H9 (cell line): ENCODE measurements at regions not wholly inside any gene's neighbourhood (a gene's known extent, or its start where the extent isn't known, plus 50 kb on each side); places are given as distances from the start of the nearest gene placed in this dataset.

Experiments used
- DNase-seq: peaks from one replicate; pipeline ENCODE4 v3.0.0-alpha.2; 2017
- H2AFZ ChIP-seq: one replicate; pipeline ENCODE4 v1.6.1; 2013; ENCODE audit warnings: mild to moderate bottlenecking, low read length, control low read depth, moderate library complexity
- H2AK5ac ChIP-seq: 2 replicates; pipeline ENCODE4 v1.6.1; 2013; ENCODE audit warnings: low read length, control low read depth, mixed read lengths; ENCODE audit not compliant: insufficient read length
- H2BK120ac ChIP-seq: one replicate; pipeline ENCODE4 v1.6.1; 2013; ENCODE audit warnings: low read depth, mild to moderate bottlenecking, low read length, control low read depth, inconsistent platforms; ENCODE audit not compliant: poor library complexity, severe bottlenecking
- H2BK12ac ChIP-seq: 2 replicates; pipeline ENCODE4 v1.6.1; 2013; ENCODE audit warnings: low read length, control low read depth, mixed read lengths, low read depth; ENCODE audit not compliant: insufficient read length
- H2BK15ac ChIP-seq: 2 replicates; pipeline ENCODE4 v1.6.1; 2013; ENCODE audit warnings: low read depth, low read length, control low read depth
- H2BK20ac ChIP-seq: one replicate; pipeline ENCODE4 v1.6.1; 2013; ENCODE audit warnings: low read depth, mild to moderate bottlenecking, low read length, control low read depth, inconsistent platforms; ENCODE audit not compliant: poor library complexity, severe bottlenecking
- H2BK5ac ChIP-seq: 2 replicates; pipeline ENCODE4 v1.6.1; 2013; ENCODE audit warnings: low read length, control low read depth, mixed read lengths; ENCODE audit not compliant: insufficient read length
- H3K14ac ChIP-seq: 2 replicates; pipeline ENCODE4 v1.6.1; 2013; ENCODE audit warnings: low read length, control low read depth; ENCODE audit not compliant: insufficient read depth
- H3K18ac ChIP-seq: 2 replicates; pipeline ENCODE4 v1.6.1; 2013; ENCODE audit warnings: low read depth, mild to moderate bottlenecking, mixed read lengths, low read length, control low read depth; ENCODE audit not compliant: insufficient read length
- H3K23ac ChIP-seq: 2 replicates; pipeline ENCODE4 v1.6.1; 2013; ENCODE audit warnings: low read length, control low read depth, mixed read lengths, low read depth; ENCODE audit not compliant: insufficient read length
- H3K23me2 ChIP-seq: 2 replicates; pipeline ENCODE4 v1.6.1; 2013; ENCODE audit warnings: low read depth, mild to moderate bottlenecking, mixed read lengths, low read length, control low read depth; ENCODE audit not compliant: insufficient read length, poor library complexity, severe bottlenecking
- H3K27ac ChIP-seq: 2 replicates; pipeline ENCODE4 v1.5.1; 2013; ENCODE audit warnings: low read length, control low read depth, mixed read lengths, low read depth; ENCODE audit not compliant: insufficient read length
- H3K27me3 ChIP-seq: 2 replicates; pipeline ENCODE4 v1.6.1; 2013; ENCODE audit warnings: low read length, control low read depth, inconsistent platforms; ENCODE audit not compliant: insufficient read depth
- H3K4ac ChIP-seq: 2 replicates; pipeline ENCODE4 v1.6.1; 2013; ENCODE audit warnings: low read depth, mild to moderate bottlenecking, control low read depth, inconsistent platforms, low read length, moderate library complexity
- H3K4me1 ChIP-seq: 2 replicates; pipeline ENCODE4 v1.6.1; 2013; ENCODE audit warnings: low read length, control low read depth, inconsistent platforms; ENCODE audit not compliant: insufficient read depth
- H3K4me2 ChIP-seq: 2 replicates; pipeline ENCODE4 v1.6.1; 2013; ENCODE audit warnings: low read length, control low read depth, mixed read lengths; ENCODE audit not compliant: insufficient read length, insufficient read depth
- H3K56ac ChIP-seq: 2 replicates; pipeline ENCODE4 v1.6.1; 2013; ENCODE audit warnings: low read depth, mild to moderate bottlenecking, mixed read lengths, low read length, control low read depth; ENCODE audit not compliant: insufficient read length
- H3K79me1 ChIP-seq: 2 replicates; pipeline ENCODE4 v1.6.1; 2013; ENCODE audit warnings: low read depth, mild to moderate bottlenecking, moderate library complexity, low read length, control low read depth, inconsistent platforms; ENCODE audit not compliant: insufficient read depth, poor library complexity, severe bottlenecking
- H3K79me2 ChIP-seq: 2 replicates; pipeline ENCODE4 v1.6.1; 2013; ENCODE audit warnings: low read length, control low read depth, inconsistent platforms; ENCODE audit not compliant: insufficient read depth
- H3K9ac ChIP-seq: 2 replicates; pipeline ENCODE4 v1.6.1; 2013; ENCODE audit warnings: low read length, control low read depth, mixed read lengths; ENCODE audit not compliant: insufficient read length; ENCODE audit errors: extremely low read depth
- H3K9me3 ChIP-seq: one replicate; pipeline ENCODE4 v1.6.1; 2013; ENCODE audit warnings: low read depth, low read length, inconsistent platforms; ENCODE audit not compliant: control insufficient read depth
- H3T11ph ChIP-seq: one replicate; pipeline ENCODE4 v1.6.1; 2013; ENCODE audit warnings: mild to moderate bottlenecking, low read length, control low read depth, inconsistent platforms
- H4K20me1 ChIP-seq: one replicate; pipeline ENCODE4 v1.6.1; 2013; ENCODE audit not compliant: control insufficient read depth, insufficient read length, insufficient read depth
- H4K5ac ChIP-seq: 2 replicates; pipeline ENCODE4 v1.6.1; 2013; ENCODE audit warnings: low read depth, mild to moderate bottlenecking, mixed read lengths, low read length, control low read depth; ENCODE audit not compliant: insufficient read length
- H4K8ac ChIP-seq: replicated peaks from 2 replicates; pipeline ENCODE4 v1.6.1; 2013; ENCODE audit warnings: low read length, control low read depth, mixed read lengths, low read depth; ENCODE audit not compliant: insufficient read length
- H4K91ac ChIP-seq: 2 replicates; pipeline ENCODE4 v1.6.1; 2013; ENCODE audit warnings: low read depth, mild to moderate bottlenecking, moderate library complexity, mixed read lengths, low read length, control low read depth; ENCODE audit not compliant: insufficient read length
- H3K27ac Mint-ChIP-seq, 3 experiments: 2 replicates in 2 of 3; 3 replicates in 1 of 3; pipeline ENCODE4 v1.8.0; 2020 to 2021; ENCODE audit warnings: mixed read lengths in 3 of 3, mild to moderate bottlenecking in 1 of 3, moderate library complexity in 1 of 3
- H3K27me3 Mint-ChIP-seq: 2 replicates; pipeline ENCODE4 v1.8.0; 2021; ENCODE audit warnings: low read depth, mild to moderate bottlenecking, moderate library complexity, mixed read lengths
- H3K36me3 Mint-ChIP-seq, 3 experiments: 2 replicates in 2 of 3; 3 replicates in 1 of 3; pipeline ENCODE4 v1.8.0; 2020 to 2021; ENCODE audit warnings: low read depth in 3 of 3, mixed read lengths in 3 of 3; ENCODE audit not compliant: insufficient read depth in 1 of 3
- H3K4me1 Mint-ChIP-seq, 2 experiments: 2 replicates each; pipeline ENCODE4 v1.8.0; 2020; ENCODE audit warnings: mixed read lengths in 2 of 2
- H3K4me3 Mint-ChIP-seq, 2 experiments: 2 replicates in 1 of 2; 3 replicates in 1 of 2; pipeline ENCODE4 v1.8.0; 2020 to 2021; ENCODE audit warnings: mild to moderate bottlenecking in 2 of 2, mixed read lengths in 2 of 2, moderate library complexity in 1 of 2
- H3K9me3 Mint-ChIP-seq, 2 experiments: 2 replicates in 1 of 2; 3 replicates in 1 of 2; pipeline ENCODE4 v1.8.0; 2020; ENCODE audit warnings: mild to moderate bottlenecking in 2 of 2, mixed read lengths in 2 of 2, moderate library complexity in 1 of 2
- CTCF ChIP-seq: fragments of 200-600 bp; sonication (generic); conservative IDR thresholded peaks from 3 replicates; pipeline ENCODE4 v1.8.0; 2021; ENCODE audit warnings: antibody characterized with exemption, mild to moderate bottlenecking
- WGBS: extraction: QIAGEN DNeasy Blood & Tissue Kit; methylation state at CpG from one replicate; pipeline ENCODE4 v1.1.7; 2013; ENCODE audit warnings: missing lambda C conversion rate, low lambda C conversion rate, mixed read lengths; ENCODE audit not compliant: insufficient read length; ENCODE audit errors: extremely low coverage; 5-methylcytosine and 5-hydroxymethylcytosine counted together

- H3K23ac ChIP-seq, result no peak overlapping the region
- H3K4me1 ChIP-seq, result no peaks in the 10 kb centered on the region
- Mint-ChIP-seq H3K36me3 (no peaks in the 10 kb centered on the region), H3K9me3 (no peaks in the 10 kb centered on the region), H3K4me1 (peaks cover 6% of the 10 kb centered on the region in 2 experiments; a peak in 3 of 4 replicates), H3K4me3 (no peak overlapping the region), H3K27ac (no peak overlapping the region), H3K27me3 (no peaks in the 10 kb centered on the region)
- no peak overlapping the region for H3K14ac ChIP-seq
- no peak for TF ChIP-seq CTCF
- no peak overlapping the region for H4K91ac ChIP-seq
- H3K18ac ChIP-seq, result no peak overlapping the region
- H2BK15ac ChIP-seq, result no peak overlapping the region
- no peak overlapping the region for H3K56ac ChIP-seq
- no peak overlapping the region for H2BK120ac ChIP-seq
- no peaks in the 10 kb centered on the region for H3K9me3 ChIP-seq
- H2BK12ac ChIP-seq, result no peak overlapping the region
- no peak overlapping the region for H3K27ac ChIP-seq
- H3K4ac ChIP-seq, result no peak overlapping the region
- H3K9ac ChIP-seq, result no peak overlapping the region
- no peak for DNase-seq
- no peak overlapping the region for H3T11ph ChIP-seq
- no peak overlapping the region for H2AFZ ChIP-seq
- H4K8ac ChIP-seq, result no peak overlapping the region
- H3K79me2 ChIP-seq, result no peaks in the 10 kb centered on the region
- no peaks in the 10 kb centered on the region for H3K27me3 ChIP-seq
- WGBS, result no CpG with 5 or more reads among the region's 2 CpGs
- no peak overlapping the region for H2AK5ac ChIP-seq
- no peak overlapping the region for H2BK20ac ChIP-seq
- H2BK5ac ChIP-seq, result no peak overlapping the region
- no peaks in the 10 kb centered on the region for H3K23me2 ChIP-seq
- H4K5ac ChIP-seq, result no peak overlapping the region
- H4K20me1 ChIP-seq, result no peaks in the 10 kb centered on the region
- no peak overlapping the region for H3K4me2 ChIP-seq
- H3K79me1 ChIP-seq, result no peaks in the 10 kb centered on the region
Observed at GRCh38 chr2:125572660-125573059, 1083.3 kb upstream of the GYPC start.
